OCI-LY3 (cell line): ENCODE measurements at regions not wholly inside any gene's neighbourhood (a gene's known extent, or its start where the extent isn't known, plus 50 kb on each side); places are given as distances from the start of the nearest gene placed in this dataset.

ENCODE experiments used
- H2AFZ ChIP-seq: fragments of 200-600, 300-600 bp; shearing (Covaris generic); 2 replicates; pipeline ENCODE4 v1.6.0; 2014; ENCODE audit warnings: antibody characterized with exemption, low read depth, low read length
- H3K27ac ChIP-seq: fragments of 200-600, 300-600 bp; sonication (generic); 2 replicates; pipeline ENCODE4 v1.5.1; 2014; ENCODE audit warnings: mild to moderate bottlenecking, low read length, moderate library complexity, mixed read lengths
- H3K27me3 ChIP-seq: fragments of 200-600, 300-600 bp; sonication (generic); 2 replicates; pipeline ENCODE4 v1.6.1; 2014; ENCODE audit warnings: low read depth, low read length, mixed read lengths
- H3K36me3 ChIP-seq: fragments of 200-600, 300-600 bp; sonication (generic); replicated peaks from 2 replicates; pipeline ENCODE3; 2014; ENCODE audit warnings: low read depth, low read length, mixed read lengths
- H3K4me1 ChIP-seq: fragments of 300-600, 200-600 bp; sonication (generic); 2 replicates; pipeline ENCODE4 v1.6.1; 2014; ENCODE audit warnings: low read length, mixed read lengths
- H3K4me2 ChIP-seq: fragments of 200-600, 300-600 bp; sonication (generic); 2 replicates; pipeline ENCODE4 v1.6.1; 2014; ENCODE audit warnings: low read length, mixed read lengths
- H3K4me3 ChIP-seq: fragments of 300-600, 200-600 bp; sonication (generic); 2 replicates; pipeline ENCODE4 v1.5.1; 2014; ENCODE audit warnings: antibody characterized with exemption, mild to moderate bottlenecking, low read length, moderate library complexity
- H3K79me2 ChIP-seq: fragments of 300-600, 200-600 bp; shearing (Covaris generic); 2 replicates; pipeline ENCODE4 v1.6.1; 2014; ENCODE audit warnings: mild to moderate bottlenecking, low read length, mixed read lengths
- H3K9ac ChIP-seq: fragments of 300-600, 200-600 bp; shearing (Covaris generic); 2 replicates; pipeline ENCODE4 v1.6.0; 2014; ENCODE audit warnings: mild to moderate bottlenecking, low read length, moderate library complexity
- H3K9me3 ChIP-seq: fragments of 200-600, 300-600 bp; shearing (Covaris generic); 2 replicates; pipeline ENCODE4 v1.6.1; 2014; ENCODE audit warnings: low read length, mixed read lengths; ENCODE audit not compliant: insufficient read depth
- H4K20me1 ChIP-seq: fragments of 200-600, 300-600 bp; sonication (generic); 2 replicates; pipeline ENCODE4 v1.6.1; 2016; ENCODE audit warnings: low read length, mixed read lengths; ENCODE audit not compliant: insufficient read depth
- EZH2phosphoT487 ChIP-seq: fragments of 200-600 bp; shearing (Covaris generic); IDR thresholded peaks from 2 replicates; pipeline ENCODE4 v1.6.1; 2018; ENCODE audit warnings: antibody characterized with exemption, mixed run types, low read depth
- TF ChIP-seq, protein P1 (sequence below): fragments of 200-600, 300-600 bp; sonication (generic); IDR thresholded peaks from 2 replicates; pipeline ENCODE4 v1.5.1; 2014; ENCODE audit warnings: antibody characterized with exemption, low read length, low read depth

DNA sequence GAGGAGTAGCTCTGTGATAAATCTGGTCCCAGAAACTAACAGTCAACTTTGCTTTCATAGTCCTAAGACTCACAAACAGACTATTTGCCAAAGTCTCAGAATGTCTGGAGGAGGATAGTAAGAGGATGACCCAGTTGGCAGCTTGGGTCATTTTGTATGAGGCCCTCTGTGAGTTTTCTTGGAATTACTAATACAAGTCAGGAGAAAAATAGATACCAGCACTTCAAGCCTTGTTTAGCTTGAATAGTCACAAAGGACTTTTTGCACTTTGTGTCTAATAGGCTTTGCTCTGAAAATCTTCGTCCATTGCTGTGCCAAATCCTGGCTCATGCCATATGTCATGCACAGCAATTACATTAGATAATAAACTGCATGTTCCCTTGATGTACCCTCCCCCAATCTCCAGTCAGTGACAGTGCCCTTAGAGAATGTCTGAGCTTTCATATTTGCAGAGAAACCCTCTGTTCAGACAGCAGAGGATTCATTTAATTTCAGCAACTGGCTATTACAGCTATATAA, 612.8 kb downstream of the CSNK1G3 start:
- no peak overlapping the region for H3K4me2 ChIP-seq
- no peak overlapping the region for H3K9ac ChIP-seq

DNA sequence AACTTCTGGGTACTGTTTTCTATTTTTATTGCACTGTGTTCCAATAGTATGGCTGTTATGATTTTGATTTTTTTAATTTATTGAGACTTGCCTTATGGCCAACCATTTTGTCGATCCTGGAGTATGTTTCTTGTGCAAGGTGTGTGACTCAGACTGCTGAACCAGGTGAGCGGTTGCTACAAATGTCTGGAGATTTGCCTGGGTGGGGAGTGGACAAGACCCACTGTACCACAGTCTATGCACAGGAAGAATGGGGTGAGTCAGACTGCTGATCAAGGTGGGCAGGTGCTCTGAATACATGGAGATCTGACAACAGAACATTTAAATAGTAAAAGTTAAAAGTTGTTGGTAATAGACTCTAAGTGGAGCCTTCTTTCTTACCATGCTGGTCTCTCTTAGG, 609.2 kb downstream of the CSNK1G3 start:
- H3K4me2 ChIP-seq = no peak overlapping the region
- H3K4me1 ChIP-seq = no peaks in the 10 kb centered on the region
- H4K20me1 ChIP-seq = no peaks in the 10 kb centered on the region
- H3K9me3 ChIP-seq = no peaks in the 10 kb centered on the region
- H3K9ac ChIP-seq = no peak overlapping the region
- H3K27ac ChIP-seq = no peak overlapping the region
- H2AFZ ChIP-seq = no peak overlapping the region
- H3K36me3 ChIP-seq = no peaks in the 10 kb centered on the region
- H3K4me3 ChIP-seq = no peak overlapping the region
- TF ChIP-seq, protein P1, sequence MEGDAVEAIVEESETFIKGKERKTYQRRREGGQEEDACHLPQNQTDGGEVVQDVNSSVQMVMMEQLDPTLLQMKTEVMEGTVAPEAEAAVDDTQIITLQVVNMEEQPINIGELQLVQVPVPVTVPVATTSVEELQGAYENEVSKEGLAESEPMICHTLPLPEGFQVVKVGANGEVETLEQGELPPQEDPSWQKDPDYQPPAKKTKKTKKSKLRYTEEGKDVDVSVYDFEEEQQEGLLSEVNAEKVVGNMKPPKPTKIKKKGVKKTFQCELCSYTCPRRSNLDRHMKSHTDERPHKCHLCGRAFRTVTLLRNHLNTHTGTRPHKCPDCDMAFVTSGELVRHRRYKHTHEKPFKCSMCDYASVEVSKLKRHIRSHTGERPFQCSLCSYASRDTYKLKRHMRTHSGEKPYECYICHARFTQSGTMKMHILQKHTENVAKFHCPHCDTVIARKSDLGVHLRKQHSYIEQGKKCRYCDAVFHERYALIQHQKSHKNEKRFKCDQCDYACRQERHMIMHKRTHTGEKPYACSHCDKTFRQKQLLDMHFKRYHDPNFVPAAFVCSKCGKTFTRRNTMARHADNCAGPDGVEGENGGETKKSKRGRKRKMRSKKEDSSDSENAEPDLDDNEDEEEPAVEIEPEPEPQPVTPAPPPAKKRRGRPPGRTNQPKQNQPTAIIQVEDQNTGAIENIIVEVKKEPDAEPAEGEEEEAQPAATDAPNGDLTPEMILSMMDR = no peak
- no peak for TF ChIP-seq EZH2phosphoT487
- H3K79me2 ChIP-seq = no peaks in the 10 kb centered on the region
- no peaks in the 10 kb centered on the region for H3K27me3 ChIP-seq

More for the DNA sequence above, 612.8 kb downstream of the CSNK1G3 start:
- H3K27me3 ChIP-seq = no peaks in the 10 kb centered on the region
- H3K36me3 ChIP-seq = no peaks in the 10 kb centered on the region
- no peaks in the 10 kb centered on the region for H3K9me3 ChIP-seq
- H3K4me1 ChIP-seq = no peaks in the 10 kb centered on the region
- no peaks in the 10 kb centered on the region for H4K20me1 ChIP-seq
- H3K79me2 ChIP-seq = no peaks in the 10 kb centered on the region
- TF ChIP-seq EZH2phosphoT487 = no peak
- TF ChIP-seq, protein P1 = no peak
- no peak overlapping the region for H3K4me3 ChIP-seq
- no peak overlapping the region for H2AFZ ChIP-seq
- H3K27ac ChIP-seq = no peak overlapping the region

DNA sequence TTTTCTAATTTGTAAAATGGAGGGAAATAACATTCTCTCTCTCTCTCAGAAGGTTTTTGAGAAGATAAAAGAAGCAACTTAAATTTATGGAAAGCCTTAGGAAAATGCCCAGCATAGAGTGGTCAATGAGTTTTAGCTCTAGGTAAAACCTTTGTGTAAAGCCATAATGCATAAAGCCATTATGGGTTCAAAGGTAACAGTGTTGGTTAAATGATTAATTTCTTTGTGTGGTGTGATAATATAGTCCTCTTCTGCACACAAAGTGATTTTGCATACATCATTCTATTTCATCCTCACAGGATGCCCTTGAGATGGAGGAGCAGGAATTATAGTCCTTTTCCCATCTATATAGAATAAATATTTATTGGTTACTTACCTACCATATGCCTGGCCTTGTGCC, 602.9 kb downstream of the CSNK1G3 start:
- Histone ChIP-seq H3K4me3 (no peak overlapping the region), H3K27me3 (no peaks in the 10 kb centered on the region), H3K9me3 (no peaks in the 10 kb centered on the region), H3K9ac (no peak overlapping the region), H2AFZ (no peak overlapping the region), H3K4me2 (no peak overlapping the region), H3K27ac (no peak overlapping the region), H3K36me3 (no peaks in the 10 kb centered on the region), H3K79me2 (no peaks in the 10 kb centered on the region), H3K4me1 (peaks cover 4% of the 10 kb centered on the region; the same call in 1 of the 2 replicates), H4K20me1 (no peaks in the 10 kb centered on the region)
- TF ChIP-seq, protein P1 = no peak
- TF ChIP-seq EZH2phosphoT487 = no peak

DNA sequence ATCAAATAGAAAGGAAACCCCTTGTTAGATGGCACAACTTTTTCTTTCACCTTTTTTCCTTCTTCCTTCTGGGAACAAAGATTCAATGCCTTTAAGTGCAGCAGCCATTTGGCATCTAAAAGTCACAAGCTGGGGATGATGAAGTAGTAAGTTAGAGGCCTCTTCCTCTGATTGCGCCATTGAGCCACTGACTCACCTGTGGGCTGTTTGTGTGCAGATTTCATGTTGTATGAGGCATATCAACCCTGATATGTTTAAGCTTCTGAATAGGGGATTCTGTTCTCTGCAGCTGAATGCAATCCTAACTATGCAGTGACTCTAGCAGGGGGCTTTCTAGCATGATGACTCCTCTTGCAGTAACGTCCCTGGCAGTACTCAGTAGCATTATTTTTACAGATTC, 599.9 kb downstream of the CSNK1G3 start:
- TF ChIP-seq EZH2phosphoT487 = no peak
- TF ChIP-seq, protein P1 = no peak
- peaks cover 4% of the 10 kb centered on the region; the same call in 1 of the 2 replicates for H3K4me1 ChIP-seq
- no peaks in the 10 kb centered on the region for H3K9me3 ChIP-seq
- H4K20me1 ChIP-seq = no peaks in the 10 kb centered on the region
- H3K27me3 ChIP-seq = no peaks in the 10 kb centered on the region
- H3K4me3 ChIP-seq = no peak overlapping the region
- H3K9ac ChIP-seq = no peak overlapping the region
- H3K4me2 ChIP-seq = no peak overlapping the region
- no peaks in the 10 kb centered on the region for H3K79me2 ChIP-seq
- H2AFZ ChIP-seq = no peak overlapping the region
- no peaks in the 10 kb centered on the region for H3K36me3 ChIP-seq
- H3K27ac ChIP-seq = no peak overlapping the region
